Tibial nerve (tissue), 4 donors: ENCODE measurements at regions not wholly inside any gene's neighbourhood (a gene's known extent, or its start where the extent isn't known, plus 50 kb on each side); places are given as distances from the start of the nearest gene placed in this dataset.

Experiments used
- DNase-seq, 2 donors: peaks; one replicate each; pipeline ENCODE4 v3.0.0-alpha.2; 2019; ENCODE audit warnings: low spot score in 2 of 2
- H3K27ac ChIP-seq, 4 donors: fragments of 200-600 bp; sonication (generic) in 3 of 4; one replicate each; pipeline ENCODE4 v1.5.1; 2017 to 2019; ENCODE audit warnings: mild to moderate bottlenecking in 1 of 4
- H3K27me3 ChIP-seq, 2 donors: fragments of 200-600 bp; sonication (generic) in 1 of 2; one replicate each; pipeline versions ENCODE4 v1.5.1 to v1.6.0; 2017 to 2019
- H3K36me3 ChIP-seq, 3 donors: fragments of 200-600 bp; sonication (generic); one replicate each; pipeline ENCODE4 v1.5.1; 2018 to 2019
- H3K4me1 ChIP-seq, 4 donors: fragments of 200-600 bp; sonication (generic) in 3 of 4; one replicate each; pipeline ENCODE4 v1.5.1; 2017 to 2019
- H3K4me3 ChIP-seq, 4 donors: fragments of 200-600 bp; sonication (generic) in 3 of 4; one replicate each; pipeline ENCODE4 v1.5.1; 2017 to 2019; ENCODE audit warnings: mild to moderate bottlenecking in 1 of 4, moderate library complexity in 1 of 4
- H3K9me3 ChIP-seq, 4 donors: fragments of 200-600 bp; sonication (generic) in 3 of 4; one replicate each; pipeline ENCODE4 v1.5.1; 2017 to 2019
- CTCF ChIP-seq, 5 experiments: fragments of 200-600 bp in 3 of 5; fragments of 450-650 bp in 2 of 5; sonication (generic) in 3 of 5; IDR thresholded peaks; one replicate each; pipeline ENCODE4 v1.5.1; 2016 to 2019; ENCODE audit warnings: antibody characterized with exemption in 5 of 5, mild to moderate bottlenecking in 3 of 5, moderate library complexity in 2 of 5
- EP300 ChIP-seq, 2 donors: sonication (generic); formaldehyde crosslinking; IDR thresholded peaks; one replicate each; pipeline ENCODE4 v1.6.1; 2017; ENCODE audit warnings: antibody characterized with exemption in 2 of 2, mild to moderate bottlenecking in 1 of 2
- POLR2A ChIP-seq, 2 donors: fragments of 450-650 bp; IDR thresholded peaks; one replicate each; pipeline ENCODE4 v1.6.1; 2017; ENCODE audit warnings: antibody characterized with exemption in 2 of 2, mild to moderate bottlenecking in 2 of 2, moderate library complexity in 2 of 2
- WGBS, 2 donors: methylation state at CpG; one replicate each; pipeline ENCODE4 v1.1.5; 2018; 5-methylcytosine and 5-hydroxymethylcytosine counted together

- Histone ChIP-seq H3K4me1 (no peaks in the 10 kb centered on the region), H3K9me3 (no peaks in the 10 kb centered on the region), H3K27me3 (no peaks in the 10 kb centered on the region), H3K27ac (no peak overlapping the region), H3K36me3 (no peaks in the 10 kb centered on the region), H3K4me3 (no peak overlapping the region)
- no peak for TF ChIP-seq CTCF (IDR thresholded peaks at IDR 0.05)
- TF ChIP-seq POLR2A (IDR thresholded peaks at IDR 0.05), result no peak
- TF ChIP-seq EP300 (IDR thresholded peaks at IDR 0.05), result no peak
- DNase-seq, result no peak
- 47 to 54% methylated on average over 3 of the region's 3 CpGs for WGBS, 2 donors
Measured at GRCh38 chr9:90100014-90100413, 495.2 kb downstream of the GADD45G start.

GRCh38 chr9:90102292-90102901 lies 497.6 kb downstream of the GADD45G start:
- Histone ChIP-seq H3K4me1 (peaks cover 0 to 6% (median 0%) of the 10 kb centered on the region in 4 donors), H3K27me3 (no peaks in the 10 kb centered on the region), H3K9me3 (no peaks in the 10 kb centered on the region), H3K27ac (no peak overlapping the region), H3K4me3 (no peak overlapping the region), H3K36me3 (no peaks in the 10 kb centered on the region)
- WGBS, 2 donors, result 7 to 17% methylated on average over 5 to 6 of the region's 6 CpGs
- peak; percentile 63 to 88 (median 81) for TF ChIP-seq CTCF (IDR thresholded peaks at IDR 0.05)
- no peak for TF ChIP-seq POLR2A (IDR thresholded peaks at IDR 0.05)
- no peak for TF ChIP-seq EP300 (IDR thresholded peaks at IDR 0.05)
- peak; percentile 43 to 74 for DNase-seq

- Histone ChIP-seq H3K27me3 (no peaks in the 10 kb centered on the region), H3K4me1 (peaks cover 0 to 14% (median 0%) of the 10 kb centered on the region in 4 donors), H3K9me3 (no peaks in the 10 kb centered on the region), H3K27ac (no peak overlapping the region), H3K36me3 (no peaks in the 10 kb centered on the region), H3K4me3 (no peak overlapping the region)
- no peak for DNase-seq
- TF ChIP-seq EP300 (IDR thresholded peaks at IDR 0.05) (no peak), POLR2A (IDR thresholded peaks at IDR 0.05) (no peak), CTCF (IDR thresholded peaks at IDR 0.05) (no peak)
Measured at GRCh38 chr9:90103771-90104170, 499.0 kb downstream of the GADD45G start.

- WGBS, 2 donors, result 70 to 71% methylated on average over 1 of the region's 1 CpG
- Histone ChIP-seq H3K27ac (no peak overlapping the region), H3K36me3 (no peaks in the 10 kb centered on the region), H3K4me3 (no peak overlapping the region), H3K9me3 (no peaks in the 10 kb centered on the region), H3K4me1 (peaks cover 0 to 14% (median 0%) of the 10 kb centered on the region in 4 donors), H3K27me3 (no peaks in the 10 kb centered on the region)
- no peak for DNase-seq
- TF ChIP-seq CTCF (IDR thresholded peaks at IDR 0.05), result no peak
- TF ChIP-seq POLR2A (IDR thresholded peaks at IDR 0.05), result no peak
- no peak for TF ChIP-seq EP300 (IDR thresholded peaks at IDR 0.05)
Measured at GRCh38 chr9:90105773-90106172, 501.0 kb downstream of the GADD45G start.

- Histone ChIP-seq H3K4me1 (peaks cover 0 to 14% (median 0%) of the 10 kb centered on the region in 4 donors), H3K4me3 (no peak overlapping the region), H3K27ac (no peak overlapping the region), H3K27me3 (no peaks in the 10 kb centered on the region), H3K9me3 (no peaks in the 10 kb centered on the region), H3K36me3 (no peaks in the 10 kb centered on the region)
- peak in 1 of 2 donors; percentile 27 for TF ChIP-seq EP300 (IDR thresholded peaks at IDR 0.05)
- no peak for TF ChIP-seq CTCF (IDR thresholded peaks at IDR 0.05)
- 59% methylated on average over 4 of the region's 4 CpGs for WGBS, 2 donors
- DNase-seq, result peak in 1 of 2 donors; percentile 49
Measured at GRCh38 chr9:90107040-90107725, 502.4 kb downstream of the GADD45G start.
